GM12864 (cell line): ENCODE measurements at regions not wholly inside any gene's neighbourhood (a gene's known extent, or its start where the extent isn't known, plus 50 kb on each side); places are given as distances from the start of the nearest gene placed in this dataset.

Source experiments
- DNase-seq: peaks from one replicate; pipeline ENCODE4 v3.0.0-alpha.2; 2011; ENCODE audit warnings: low read depth
- H3K4me3 ChIP-seq: 2 replicates; pipeline ENCODE4 v1.5.1; 2011; ENCODE audit warnings: mild to moderate bottlenecking, low read depth, low read length, control low read depth
- CTCF ChIP-seq: IDR thresholded peaks from 2 replicates; pipeline ENCODE4 v1.5.1; 2011; ENCODE audit warnings: low read depth, mild to moderate bottlenecking, moderate library complexity, low read length, control low read depth, inconsistent platforms; ENCODE audit errors: missing control alignments

- no peak for DNase-seq
- no peak overlapping the region for H3K4me3 ChIP-seq
- no peak for TF ChIP-seq CTCF
These were observed 200.9 kb downstream of the CDC14C start for GRCh38 chr7:49125246-49125645.

GRCh38 chr7:49127359-49127913, 203.1 kb downstream of the CDC14C start:
- no peak overlapping the region for H3K4me3 ChIP-seq
- no peak for DNase-seq
- no peak for TF ChIP-seq CTCF

- no peak overlapping the region for H3K4me3 ChIP-seq
- DNase-seq: no peak
- TF ChIP-seq CTCF: no peak
These were observed 213.6 kb downstream of the CDC14C start for GRCh38 chr7:49137978-49138377.

GRCh38 chr7:49150486-49150885, 226.1 kb downstream of the CDC14C start:
- no peak overlapping the region for H3K4me3 ChIP-seq
- TF ChIP-seq CTCF: no peak
- DNase-seq: no peak

- TF ChIP-seq CTCF: no peak
- no peak for DNase-seq
- H3K4me3 ChIP-seq: no peak overlapping the region
These were observed 226.8 kb downstream of the CDC14C start for GRCh38 chr7:49151146-49151545.

GRCh38 chr7:49158321-49158720, 234.0 kb downstream of the CDC14C start:
- H3K4me3 ChIP-seq: no peak overlapping the region
- DNase-seq: no peak
- no peak for TF ChIP-seq CTCF

GRCh38 chr7:49159536-49159935, 235.2 kb downstream of the CDC14C start:
- no peak for TF ChIP-seq CTCF
- H3K4me3 ChIP-seq: no peak overlapping the region
- no peak for DNase-seq
